ENCODE measurements at regions not wholly inside any gene's neighbourhood (a gene's known extent, or its start where the extent isn't known, plus 50 kb on each side); places are given as distances from the start of the nearest gene placed in this dataset.

- TF ChIP-seq POLR2AphosphoS5 (IDR thresholded peaks at IDR 0.05) (no peak), POLR2A (IDR thresholded peaks at IDR 0.05) (no peak)
Measured at GRCh38 chr3:28114893-28115292, 126.5 kb upstream of the CMC1 start.

All from breast epithelium (tissue), 3 donors.